Ramos (cell line): ENCODE measurements at regions not wholly inside any gene's neighbourhood (a gene's known extent, or its start where the extent isn't known, plus 50 kb on each side); places are given as distances from the start of the nearest gene placed in this dataset.
"Not testable (repeated sequence)": the region's sequence is repeated elsewhere in the genome, so short reads cannot be mapped to it uniquely, and the experiment has no call there.

ENCODE experiments used
- in situ Hi-C: fragments of 300-500 bp; cut with MboI; formaldehyde crosslinking; loops from one replicate; pipeline ENCODE4 v1.14.3; 2022; ENCODE audit warnings: low sequenced_read_pairs; ENCODE audit not compliant: unreplicated experiment

GRCh38 chr4:18513861-18514260 is 492.3 kb upstream of the LCORL start:
- in situ Hi-C loops: no loop called here

- in situ Hi-C loops: no loop called here
Measured at GRCh38 chr4:18512718-18513117, 491.2 kb upstream of the LCORL start.

GRCh38 chr4:18511727-18512126 is 490.2 kb upstream of the LCORL start:
- in situ Hi-C loops: no loop called here

- in situ Hi-C loops: no loop called here
Measured at GRCh38 chr4:18508786-18509185, 487.2 kb upstream of the LCORL start.

- in situ Hi-C loops: no loop called here
Measured at GRCh38 chr4:18480928-18481327, 459.4 kb upstream of the LCORL start.

- in situ Hi-C loops: no loop called here
Measured at GRCh38 chr4:18480342-18480741, 458.8 kb upstream of the LCORL start.

GRCh38 chr4:18479825-18480224 is 458.3 kb upstream of the LCORL start:
- in situ Hi-C loops: no loop called here

- in situ Hi-C loops: no loop called here
Measured at GRCh38 chr4:18463987-18464559, 442.5 kb upstream of the LCORL start.

- in situ Hi-C loops: no loop called here
Measured at GRCh38 chr4:18458465-18458864, 436.9 kb upstream of the LCORL start.

- in situ Hi-C loops: no loop called here
Measured at GRCh38 chr4:18454349-18454748, 432.8 kb upstream of the LCORL start.

GRCh38 chr4:18445110-18445509 is 423.6 kb upstream of the LCORL start:
- in situ Hi-C loops: no loop called here

- in situ Hi-C loops: no loop called here
Measured at GRCh38 chr4:18444206-18444605, 422.7 kb upstream of the LCORL start.

- in situ Hi-C loops: no loop called here
Measured at GRCh38 chr4:18442957-18443356, 421.4 kb upstream of the LCORL start.

- in situ Hi-C loops: no loop called here
Measured at GRCh38 chr4:18441676-18442075, 420.1 kb upstream of the LCORL start.

GRCh38 chr4:18441203-18441590 is 419.6 kb upstream of the LCORL start:
- in situ Hi-C loops: no loop called here

- in situ Hi-C loops: no loop called here
Measured at GRCh38 chr4:18440527-18441202, 419.1 kb upstream of the LCORL start.

- in situ Hi-C loops: no loop called here
Measured at GRCh38 chr4:18439311-18439710, 417.8 kb upstream of the LCORL start.

GRCh38 chr4:18435781-18436180 is 414.2 kb upstream of the LCORL start:
- in situ Hi-C loops: no loop called here

- in situ Hi-C loops: no loop called here
Measured at GRCh38 chr4:18422685-18423084, 401.1 kb upstream of the LCORL start.

- in situ Hi-C loops: no loop called here
Measured at GRCh38 chr4:18421519-18421918, 400.0 kb upstream of the LCORL start.

GRCh38 chr4:18419780-18420179 is 398.2 kb upstream of the LCORL start:
- in situ Hi-C loops: no loop called here

GRCh38 chr4:18418195-18418898 is 396.8 kb upstream of the LCORL start:
- in situ Hi-C loops: not testable (repeated sequence)
